CD4-positive, alpha-beta T cell treated with Interferon alpha-2 for 1 hour (primary cell): ENCODE measurements at regions not wholly inside any gene's neighbourhood (a gene's known extent, or its start where the extent isn't known, plus 50 kb on each side); places are given as distances from the start of the nearest gene placed in this dataset.

Experiments
- DNase-seq, 2 donors: peaks; one replicate each; pipeline ENCODE4 v3.0.0-alpha.2; 2020 to 2022

DNA sequence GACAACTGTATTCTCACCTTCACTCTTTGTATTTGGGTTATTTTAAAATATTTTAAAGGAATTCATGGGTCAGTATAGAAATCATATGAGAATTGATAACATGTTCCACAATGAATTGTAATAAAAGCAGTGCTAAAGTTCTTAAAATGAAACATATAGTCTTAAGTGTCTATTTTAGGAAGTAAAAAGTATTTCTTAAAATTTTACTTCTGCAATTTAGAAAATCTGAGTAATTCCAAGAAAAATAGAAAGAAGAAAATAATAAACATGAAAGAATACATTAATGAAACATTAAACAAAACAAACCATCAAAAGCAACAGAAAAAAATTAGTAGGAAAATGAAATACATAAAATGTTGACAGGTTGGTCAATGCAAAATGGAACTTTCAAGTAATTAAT is 332.4 kb downstream of the ETS1 start:
- no peak for DNase-seq

DNA sequence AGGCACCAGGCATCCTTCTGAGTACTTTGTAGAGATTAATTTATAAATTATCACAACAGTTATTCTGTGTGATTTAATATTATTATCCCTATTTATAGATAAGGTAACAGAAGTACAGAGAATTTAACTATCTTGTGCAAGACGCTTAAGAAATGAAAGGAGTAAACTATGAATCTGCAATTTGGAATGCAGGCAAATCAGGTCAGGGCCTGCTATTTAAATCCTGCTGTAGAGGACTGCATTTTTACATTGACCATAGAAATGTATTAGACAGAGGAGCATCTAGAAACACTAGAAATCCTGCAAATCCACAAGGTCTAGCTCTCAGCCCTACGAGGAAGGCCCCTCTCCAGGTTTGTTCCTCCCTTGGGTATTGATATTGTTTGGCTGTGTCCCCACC is 336.2 kb downstream of the ETS1 start:
- DNase-seq = no peak

DNA sequence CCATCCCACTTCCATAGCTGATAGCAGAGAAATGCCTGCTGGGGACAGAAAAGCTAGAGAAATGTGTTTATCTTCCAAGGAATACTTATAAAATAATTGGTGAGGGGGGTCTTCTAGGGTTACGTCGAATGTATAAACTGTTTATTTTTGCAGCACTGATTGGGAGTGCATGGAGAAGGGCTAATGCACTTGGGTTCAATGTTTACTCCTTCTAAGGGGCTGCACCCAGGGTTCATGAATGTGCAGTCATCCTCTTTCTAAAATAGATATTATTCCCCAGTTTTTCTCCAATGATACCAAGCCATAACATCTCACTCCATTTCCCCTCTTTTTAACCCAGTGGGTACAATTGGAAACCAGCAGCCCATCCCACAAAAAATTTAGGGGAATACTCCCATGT is 336.9 kb downstream of the ETS1 start:
- DNase-seq = no peak

DNA sequence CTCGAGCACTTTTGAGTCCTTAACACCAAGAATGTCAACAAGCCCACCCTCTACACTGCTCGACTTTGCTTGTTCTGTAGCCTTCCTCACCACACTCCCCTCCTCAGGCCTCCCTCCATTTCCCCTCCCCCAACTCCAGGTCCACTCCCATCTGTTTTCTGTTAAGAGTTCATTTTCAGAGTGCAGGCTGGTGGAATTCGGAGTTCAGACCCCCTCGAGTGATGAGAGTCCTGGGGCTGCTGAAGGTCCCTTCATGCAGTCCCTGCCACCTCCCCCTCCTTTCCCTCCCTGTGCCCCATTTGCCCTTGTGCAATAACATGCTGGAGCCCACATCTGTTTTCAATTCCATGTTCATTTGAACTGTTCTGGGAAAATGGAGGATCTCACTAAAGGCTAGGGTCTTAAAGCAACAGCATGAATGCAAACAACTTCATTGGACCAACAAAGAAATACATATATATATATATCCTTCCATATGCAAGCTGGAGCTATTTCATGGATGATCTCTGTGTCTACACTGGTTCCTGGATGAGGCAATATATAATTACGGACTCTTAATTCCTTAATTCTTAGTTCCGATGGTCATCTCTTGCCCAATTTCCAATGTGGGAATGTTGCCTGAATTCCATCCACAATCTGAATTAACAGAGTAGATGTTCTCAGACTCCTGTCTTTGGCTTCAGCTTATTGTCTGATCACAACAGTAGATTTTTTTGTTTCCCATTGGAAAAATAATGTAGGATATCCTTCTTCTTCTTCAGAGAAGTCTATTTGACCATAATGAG is 340.4 kb downstream of the ETS1 start:
- no peak for DNase-seq

DNA sequence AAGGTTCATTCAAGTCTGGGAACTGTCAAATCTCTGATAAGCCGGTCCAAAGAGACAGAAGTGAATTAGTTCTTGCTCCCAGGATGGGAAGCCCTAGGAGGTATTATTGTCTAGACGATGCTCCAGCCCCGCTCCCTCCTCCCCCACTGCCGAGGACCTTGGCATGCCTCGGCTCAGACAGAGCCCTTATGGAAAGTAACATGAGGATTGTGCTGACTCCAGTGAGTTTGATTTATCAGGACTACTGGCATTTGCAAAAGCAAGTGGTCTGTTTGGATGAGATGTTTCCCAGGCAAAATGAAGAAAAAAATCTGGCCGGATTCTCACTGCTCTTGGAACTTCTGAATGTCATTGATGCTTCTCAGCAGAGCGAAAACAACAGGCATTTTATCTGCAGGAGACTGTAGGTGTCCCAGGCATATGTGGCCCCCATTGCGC is 341.0 kb downstream of the ETS1 start:
- no peak for DNase-seq

DNA sequence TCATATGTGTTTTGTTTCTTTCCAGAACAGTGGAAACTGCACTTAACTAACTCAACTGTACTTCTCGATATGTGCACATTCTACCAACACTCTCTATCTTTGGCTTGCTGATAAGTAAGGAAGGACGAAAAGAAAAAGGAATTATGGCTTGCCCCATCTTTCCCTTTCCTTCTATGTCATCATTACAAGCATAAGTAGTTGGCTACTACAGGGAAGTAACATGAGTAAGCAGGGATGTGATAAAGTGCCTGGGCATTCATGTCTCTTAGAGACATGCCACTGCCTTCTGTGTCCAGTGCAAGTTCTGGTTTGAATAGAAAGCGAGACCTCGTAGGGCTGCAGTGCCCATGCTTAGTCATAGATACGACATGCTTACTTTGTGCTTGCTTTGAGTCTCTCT is 342.5 kb downstream of the ETS1 start:
- DNase-seq = no peak

DNA sequence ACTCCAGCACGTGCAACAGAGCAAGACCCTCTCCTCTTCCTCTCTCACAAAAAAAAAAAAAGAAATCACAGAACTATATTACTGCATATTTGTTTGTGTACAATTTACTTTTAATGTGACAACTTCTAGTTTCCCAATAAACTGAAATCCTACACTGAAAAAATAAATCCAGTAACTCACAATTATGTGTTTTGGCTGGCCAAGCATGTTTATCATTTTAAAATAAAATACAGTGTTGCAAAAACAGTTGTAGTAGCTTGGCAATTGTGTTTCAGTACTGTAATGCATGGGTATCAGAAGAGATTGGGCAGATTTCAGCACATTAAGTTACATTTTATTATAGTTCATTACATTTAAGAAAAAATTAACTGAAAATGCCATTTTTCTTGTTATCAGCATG is 344.9 kb downstream of the ETS1 start:
- DNase-seq = no peak

DNA sequence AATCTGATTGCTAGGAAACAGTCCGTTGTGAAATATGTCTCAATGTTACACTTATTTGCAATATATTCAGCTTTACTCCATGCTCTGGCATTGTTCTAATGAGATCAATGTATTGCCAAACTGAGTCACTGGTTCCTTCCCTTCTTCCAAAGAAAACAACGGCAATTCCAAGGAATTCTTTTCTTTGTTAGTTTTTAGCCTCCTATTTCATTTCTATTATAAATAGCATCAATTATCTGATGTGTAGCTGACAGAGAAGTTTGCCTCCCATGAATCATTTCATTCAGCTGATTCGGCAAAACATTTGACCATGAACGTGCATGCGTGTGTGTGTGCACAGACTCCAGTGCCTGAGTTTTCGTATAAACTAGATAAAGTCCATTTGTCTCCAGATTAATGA is 346.8 kb downstream of the ETS1 start:
- DNase-seq = no peak

DNA sequence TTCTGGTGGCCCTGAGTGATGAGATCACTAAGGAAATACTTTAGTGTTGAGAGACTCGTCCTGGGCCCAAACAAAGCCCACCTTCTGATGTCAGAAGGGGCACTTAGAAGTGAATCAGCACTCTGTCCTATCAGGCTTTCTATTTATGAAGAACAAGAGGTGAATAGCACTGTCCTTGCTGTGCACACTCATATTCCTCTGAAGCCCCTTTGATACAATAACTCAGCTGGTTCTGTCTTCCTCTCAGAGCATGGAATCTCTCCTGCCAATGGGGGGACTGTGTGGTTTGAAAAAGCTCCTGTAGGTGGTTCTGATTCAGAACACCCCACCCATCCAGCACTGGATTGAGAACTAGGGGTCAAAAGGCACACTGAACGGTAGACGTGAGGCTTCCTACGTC is 348.1 kb downstream of the ETS1 start:
- DNase-seq = no peak

DNA sequence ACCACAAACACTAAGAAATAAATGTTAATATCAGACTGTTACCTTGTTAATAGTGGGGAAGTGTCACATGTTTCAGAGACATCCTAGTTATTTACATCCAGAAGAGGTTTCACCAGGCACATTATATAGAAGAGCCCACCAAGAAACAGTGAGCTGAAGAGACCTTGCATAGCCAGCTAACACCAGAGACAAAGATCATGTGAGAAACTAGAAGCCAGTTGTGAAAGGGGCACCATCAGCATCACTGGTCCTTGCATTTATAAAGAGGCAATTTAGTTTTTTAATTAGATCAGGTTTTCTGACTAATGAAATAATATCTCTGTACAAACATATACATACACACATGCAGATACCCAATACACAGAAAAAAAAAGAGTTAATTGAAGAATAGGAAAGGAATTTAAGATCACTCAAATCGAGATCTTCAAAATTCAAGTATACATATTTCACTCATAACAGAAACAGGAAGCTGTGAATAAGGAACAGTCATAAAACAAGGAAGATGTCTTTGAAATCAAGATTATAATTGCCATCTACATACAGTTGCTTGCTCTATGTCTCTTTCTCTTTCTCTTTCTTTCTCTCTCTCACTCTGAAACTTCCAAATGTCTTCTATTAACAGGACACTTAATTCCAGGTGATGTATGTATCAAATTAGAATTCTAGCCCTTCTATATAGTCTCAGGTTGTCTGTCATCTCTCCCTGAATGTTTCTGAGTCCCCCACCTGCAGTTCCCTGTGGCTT is 348.7 kb downstream of the ETS1 start:
- DNase-seq = no peak

DNA sequence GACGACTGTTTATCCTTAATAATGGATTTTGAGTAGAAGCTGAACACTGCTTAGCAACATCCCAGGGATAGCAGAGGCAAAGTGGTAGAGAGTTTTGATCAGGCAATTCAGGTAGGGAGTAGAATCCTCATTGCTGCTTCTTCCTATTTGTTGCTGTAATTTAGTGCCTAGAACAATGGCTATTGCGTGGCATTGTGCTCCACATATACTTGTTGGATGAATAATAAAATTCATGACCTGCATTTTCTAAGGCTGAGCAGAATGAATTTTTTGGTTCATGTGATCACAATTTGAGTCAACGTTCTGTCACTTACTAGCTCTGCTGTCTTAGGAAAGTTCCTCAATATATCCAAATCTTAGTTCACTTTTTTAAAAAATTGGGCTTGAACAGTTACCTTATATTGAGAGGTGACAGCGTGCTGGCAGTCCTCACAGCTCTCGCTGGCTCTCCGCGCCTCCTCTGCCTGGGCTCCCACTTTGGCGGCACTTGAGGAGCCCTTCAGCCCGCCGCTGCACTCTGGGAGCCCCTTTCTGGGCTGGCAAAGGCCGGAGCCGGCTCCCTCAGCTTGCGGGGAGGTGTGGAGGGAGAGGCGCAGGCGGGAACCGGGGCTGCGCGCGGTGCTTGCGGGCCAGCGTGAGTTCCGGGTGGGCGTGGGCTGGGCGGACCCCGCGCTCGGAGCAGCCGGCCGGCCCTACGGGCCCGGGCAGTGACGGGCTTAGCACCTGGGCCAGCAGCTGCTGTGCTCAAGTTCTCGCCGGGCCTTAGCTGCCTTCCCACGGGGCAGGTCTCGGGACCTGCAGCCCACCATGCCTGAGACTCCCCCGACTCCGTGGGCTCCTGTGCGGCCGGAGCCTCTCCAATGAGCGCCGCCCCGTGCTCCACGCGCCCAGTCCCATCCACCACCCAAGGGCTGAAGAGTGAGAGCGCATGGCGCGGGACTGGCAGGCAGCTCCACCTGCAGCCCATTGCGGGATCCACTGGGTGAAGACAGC is 350.6 kb downstream of the ETS1 start:
- no peak for DNase-seq

DNA sequence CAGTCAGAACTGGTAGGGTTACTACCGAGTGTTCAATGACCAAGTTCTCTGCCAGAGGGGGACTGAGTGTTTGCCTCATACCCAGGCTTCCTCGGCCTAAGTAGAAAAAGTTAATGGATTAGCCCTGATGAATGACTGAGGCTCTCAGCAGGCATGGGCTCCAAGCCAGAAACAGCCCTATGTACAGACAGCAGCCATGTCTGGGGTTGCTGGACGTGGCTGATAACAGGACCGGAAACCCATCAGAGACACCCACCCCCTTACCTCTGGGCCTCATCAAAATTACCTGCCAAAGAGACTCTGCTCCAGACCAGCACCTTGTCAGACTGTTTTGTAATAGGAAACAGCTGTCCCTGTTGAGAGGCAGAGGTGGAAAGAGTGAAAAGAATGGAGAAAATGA is 351.4 kb downstream of the ETS1 start:
- no peak for DNase-seq

DNA sequence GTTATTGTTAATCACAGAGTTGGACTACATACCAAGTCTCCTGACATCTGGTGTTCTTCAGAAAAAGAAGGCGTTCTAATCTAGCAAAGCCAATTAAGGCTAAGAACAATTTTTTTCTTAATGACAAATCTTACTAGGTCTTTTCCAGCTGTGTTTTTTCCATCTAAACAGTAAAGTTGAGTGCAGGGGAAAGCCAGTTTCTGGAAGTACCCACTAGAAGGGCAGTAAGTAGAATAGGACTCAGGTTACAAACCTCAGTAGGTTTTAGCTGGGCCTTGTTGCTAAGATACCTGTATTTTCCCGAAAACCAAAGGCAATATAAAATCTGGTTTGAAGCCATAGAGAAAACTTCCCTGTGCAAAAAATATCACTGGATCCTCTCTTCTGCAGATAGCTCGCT is 351.9 kb downstream of the ETS1 start:
- DNase-seq = no peak

DNA sequence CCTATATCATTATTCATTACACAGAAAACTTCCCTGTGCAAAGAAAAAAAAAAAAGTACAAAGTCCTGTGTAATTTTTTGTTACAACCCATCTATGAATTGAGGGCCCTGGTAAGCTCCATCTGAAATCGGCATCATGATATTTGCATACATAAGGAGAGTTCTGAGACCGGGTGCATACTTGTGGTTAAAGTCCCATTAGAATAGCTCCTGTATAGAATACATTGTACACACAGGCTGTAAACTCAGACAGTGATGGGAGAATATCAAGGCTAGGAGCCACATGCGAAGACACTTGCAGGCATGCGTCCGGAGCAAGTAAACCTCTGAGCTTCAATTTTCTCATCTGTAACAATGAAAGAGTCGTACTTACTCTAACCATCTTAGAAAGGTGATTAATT is 353.2 kb downstream of the ETS1 start:
- no peak for DNase-seq

DNA sequence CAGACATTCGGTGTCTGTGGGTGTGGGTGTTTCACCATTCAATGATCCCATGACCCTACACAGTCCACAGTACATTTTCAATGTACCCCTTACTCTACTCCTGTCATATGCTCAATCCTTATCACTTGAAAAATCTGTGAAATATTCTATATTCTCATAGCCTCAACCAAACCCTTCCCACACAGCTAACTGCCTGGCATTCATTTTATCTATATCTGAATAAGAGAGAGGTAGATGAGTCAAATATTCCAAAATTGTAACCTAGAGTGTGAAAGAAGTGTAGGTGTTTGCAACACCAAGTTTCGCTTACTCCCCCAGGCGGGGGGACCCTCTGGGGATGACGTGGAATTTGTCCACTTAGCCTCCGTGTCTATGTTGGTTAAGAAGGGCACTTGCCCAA is 354.8 kb downstream of the ETS1 start:
- no peak for DNase-seq

DNA sequence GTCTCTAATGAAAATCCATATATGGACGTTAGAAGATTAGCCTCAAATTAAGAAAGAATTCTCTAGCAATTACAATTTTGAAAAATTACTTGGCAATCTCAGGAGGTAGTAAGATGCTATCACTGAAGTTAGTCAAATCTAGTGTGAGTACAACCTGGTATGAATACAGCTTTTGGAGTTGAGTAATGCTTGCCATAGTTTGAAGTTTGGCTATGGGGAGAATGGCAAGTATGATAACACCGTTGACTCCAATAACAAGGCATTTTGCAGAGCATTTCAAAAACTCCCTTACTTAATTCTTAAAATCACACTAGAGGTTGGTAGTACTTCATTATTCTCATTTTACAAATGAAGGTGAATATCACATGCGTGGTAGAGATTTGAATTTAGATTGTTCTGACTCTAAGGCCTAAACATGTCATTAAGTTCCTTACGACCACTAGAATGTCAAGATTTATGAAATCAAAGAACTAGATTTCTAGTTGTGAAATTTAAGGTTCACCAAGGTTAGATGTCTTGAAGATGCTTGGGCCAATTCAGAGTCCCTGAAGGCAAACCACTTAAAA is 355.4 kb downstream of the ETS1 start:
- no peak for DNase-seq

DNA sequence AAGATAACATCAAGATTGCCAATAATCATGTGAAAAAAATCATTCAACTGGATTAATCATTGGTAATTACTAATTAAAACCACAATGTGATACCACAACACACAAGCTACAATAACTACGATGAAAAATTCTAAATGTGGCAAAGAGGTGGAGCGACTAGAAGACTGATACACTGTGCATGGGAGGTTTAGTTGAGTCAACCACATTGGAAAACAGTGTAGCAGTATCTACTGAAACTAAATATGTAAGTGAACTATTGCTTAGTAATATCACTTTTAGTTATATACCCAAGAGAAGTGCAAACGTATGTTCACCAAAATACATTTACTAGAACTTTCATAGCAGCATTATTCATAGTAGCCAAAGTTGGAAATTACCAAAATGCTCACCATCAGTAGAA is 359.9 kb downstream of the ETS1 start:
- no peak for DNase-seq

DNA sequence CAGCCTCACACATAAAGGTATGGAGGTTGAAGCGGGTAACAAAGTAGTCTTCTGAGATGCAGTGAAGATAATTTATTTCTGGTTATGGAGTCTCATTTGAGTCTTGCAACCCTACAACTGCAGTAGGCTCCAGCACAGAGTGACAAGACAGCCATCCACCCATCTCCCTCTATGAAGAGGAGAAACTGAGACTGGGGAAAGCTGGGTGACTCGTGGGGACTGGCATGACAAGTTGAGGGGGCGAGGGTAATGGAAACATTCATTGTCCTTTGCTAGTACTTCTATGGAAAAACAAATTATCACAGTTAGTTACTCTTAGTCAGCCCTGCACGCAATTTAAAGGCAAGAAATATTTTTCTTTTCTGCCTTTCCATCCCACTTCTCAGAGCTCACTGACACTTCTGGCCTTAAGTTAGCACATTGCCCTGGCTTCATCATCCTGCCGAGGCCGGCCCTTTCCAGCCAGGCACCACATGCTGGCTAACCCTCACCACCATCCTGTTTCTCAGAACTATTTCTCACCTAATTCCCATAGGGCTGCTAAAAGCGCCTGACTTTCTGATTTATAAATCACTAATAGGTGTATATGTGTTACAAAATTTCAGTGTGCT is 361.1 kb downstream of the ETS1 start:
- no peak for DNase-seq

DNA sequence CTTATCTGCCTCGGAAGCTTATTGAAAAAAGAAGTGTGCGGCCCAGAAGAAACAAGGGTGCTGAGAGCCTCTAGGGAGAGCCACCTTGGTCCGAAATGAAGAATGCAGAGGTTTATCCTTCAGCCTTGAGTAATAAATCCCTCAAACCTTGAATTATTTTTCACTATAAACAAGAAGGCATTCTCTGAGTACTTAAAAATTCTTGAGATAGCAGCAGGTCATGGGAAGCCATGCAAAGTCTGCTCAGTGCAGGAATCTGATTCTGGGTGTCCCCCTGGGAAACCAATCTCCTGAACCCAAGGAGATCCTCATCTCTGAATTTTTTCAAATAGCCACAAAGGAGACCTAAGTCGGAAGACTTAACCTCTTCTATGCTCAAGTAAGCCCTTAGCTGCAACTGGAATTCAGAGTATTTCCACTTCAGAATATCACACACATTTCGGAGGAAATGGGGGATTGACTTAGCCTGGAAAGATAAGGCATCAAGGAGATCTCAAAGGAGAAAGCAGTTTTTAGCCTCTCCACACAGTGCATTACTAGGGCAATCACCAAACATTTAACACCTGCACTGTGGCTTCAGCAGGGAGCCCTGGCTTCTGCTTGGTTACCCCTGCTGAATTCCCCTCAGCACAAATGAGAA is 365.0 kb downstream of the ETS1 start:
- DNase-seq = no peak

DNA sequence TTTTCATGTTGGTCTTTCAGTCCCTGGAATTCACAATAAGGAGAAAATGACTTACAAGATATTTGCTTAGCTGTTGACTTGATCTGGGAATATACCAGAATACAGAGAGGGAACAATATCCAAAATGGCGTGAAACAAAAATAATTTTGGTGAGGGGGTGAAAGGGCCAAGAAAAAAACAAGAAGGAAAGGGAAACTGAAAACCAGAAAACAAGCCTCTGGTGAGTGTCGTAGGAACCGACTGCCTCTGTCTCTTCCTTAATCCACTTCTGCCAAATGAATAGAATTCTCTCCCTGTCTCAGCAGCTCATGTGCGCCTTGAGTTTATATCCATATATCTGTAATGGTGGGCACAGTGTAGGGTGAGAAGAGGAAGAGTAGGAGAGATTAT is 367.6 kb downstream of the ETS1 start:
- no peak for DNase-seq

DNA sequence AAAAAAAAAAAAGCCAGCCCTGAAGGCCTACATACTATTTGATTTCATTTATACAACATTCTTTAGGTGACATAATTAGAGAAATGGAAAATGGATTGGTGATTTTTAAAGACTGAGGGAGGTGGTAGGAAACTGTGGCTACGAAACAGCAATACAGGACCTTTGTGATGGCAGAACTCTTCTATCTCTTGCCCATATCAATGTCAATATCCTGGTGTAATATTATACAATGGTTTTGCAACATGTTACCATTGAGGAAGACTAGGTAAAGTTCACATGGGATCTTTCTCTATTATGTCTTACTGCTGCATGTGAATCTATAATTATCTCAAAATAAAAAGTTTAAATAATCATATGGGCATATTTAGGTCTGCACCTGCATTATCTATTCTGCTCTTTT is 371.2 kb downstream of the ETS1 start:
- no peak for DNase-seq

DNA sequence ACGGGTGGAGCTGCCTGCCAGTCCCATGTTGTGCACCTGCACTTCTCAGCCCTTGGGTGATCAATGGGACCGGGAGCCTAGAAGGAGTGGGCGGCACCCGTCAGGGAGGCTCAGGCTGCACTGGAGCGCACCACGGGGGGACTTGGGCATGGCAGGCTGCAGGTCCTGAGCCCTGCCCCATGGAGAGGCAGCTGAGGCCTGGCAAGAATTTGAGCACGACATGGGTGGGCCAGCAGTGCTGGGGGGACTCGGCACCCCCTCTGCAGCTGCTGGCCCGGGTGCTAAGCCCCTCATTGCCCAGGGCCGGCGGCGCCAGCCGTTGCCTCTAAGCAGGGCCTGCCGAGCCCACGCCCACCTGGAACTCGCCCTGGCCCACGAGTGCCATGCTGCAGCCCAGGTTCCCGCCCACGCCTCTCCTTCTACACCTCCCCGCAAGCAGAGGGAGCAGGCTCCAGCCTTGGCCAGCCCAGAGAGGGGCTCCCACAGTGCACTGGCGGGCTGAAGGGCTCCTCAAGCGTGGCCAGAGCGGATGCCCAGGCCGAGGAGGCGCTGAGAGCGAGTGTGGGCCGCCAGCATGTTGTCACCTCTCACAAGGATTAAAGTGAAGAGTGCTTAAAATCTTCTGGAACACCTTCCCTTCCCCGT is 372.0 kb downstream of the ETS1 start:
- DNase-seq = no peak
